ENCODE measurements at regions not wholly inside any gene's neighbourhood (a gene's known extent, or its start where the extent isn't known, plus 50 kb on each side); places are given as distances from the start of the nearest gene placed in this dataset.

- H3K36me3 ChIP-seq (ENCODE audit: insufficient read depth): no peaks in the 10 kb centered on the region
- no peaks in the 10 kb centered on the region for H4K20me1 ChIP-seq (ENCODE audit: insufficient read depth)
- TF ChIP-seq, protein P1, sequence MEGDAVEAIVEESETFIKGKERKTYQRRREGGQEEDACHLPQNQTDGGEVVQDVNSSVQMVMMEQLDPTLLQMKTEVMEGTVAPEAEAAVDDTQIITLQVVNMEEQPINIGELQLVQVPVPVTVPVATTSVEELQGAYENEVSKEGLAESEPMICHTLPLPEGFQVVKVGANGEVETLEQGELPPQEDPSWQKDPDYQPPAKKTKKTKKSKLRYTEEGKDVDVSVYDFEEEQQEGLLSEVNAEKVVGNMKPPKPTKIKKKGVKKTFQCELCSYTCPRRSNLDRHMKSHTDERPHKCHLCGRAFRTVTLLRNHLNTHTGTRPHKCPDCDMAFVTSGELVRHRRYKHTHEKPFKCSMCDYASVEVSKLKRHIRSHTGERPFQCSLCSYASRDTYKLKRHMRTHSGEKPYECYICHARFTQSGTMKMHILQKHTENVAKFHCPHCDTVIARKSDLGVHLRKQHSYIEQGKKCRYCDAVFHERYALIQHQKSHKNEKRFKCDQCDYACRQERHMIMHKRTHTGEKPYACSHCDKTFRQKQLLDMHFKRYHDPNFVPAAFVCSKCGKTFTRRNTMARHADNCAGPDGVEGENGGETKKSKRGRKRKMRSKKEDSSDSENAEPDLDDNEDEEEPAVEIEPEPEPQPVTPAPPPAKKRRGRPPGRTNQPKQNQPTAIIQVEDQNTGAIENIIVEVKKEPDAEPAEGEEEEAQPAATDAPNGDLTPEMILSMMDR (conservative IDR thresholded peaks at IDR 0.05; ENCODE audit: low read depth, low read length): no peak
- H3K4me2 ChIP-seq: no peak overlapping the region
- H3K4me3 ChIP-seq (IDR thresholded peaks at IDR 0.05; ENCODE audit: insufficient read depth, low read depth, low read length): no peak overlapping the region
- H3K79me2 ChIP-seq (ENCODE audit: insufficient read depth, low read depth): no peaks in the 10 kb centered on the region
- H3K4me1 ChIP-seq (ENCODE audit: low read depth, poor library complexity, severe bottlenecking): no peaks in the 10 kb centered on the region
- no peak overlapping the region for H2AFZ ChIP-seq (ENCODE audit: low read depth)
- H3K27me3 ChIP-seq (ENCODE audit: insufficient read depth, low read depth): no peaks in the 10 kb centered on the region
- H3K27ac ChIP-seq: no peak overlapping the region
- no peak overlapping the region for H3K9ac ChIP-seq
Measured at GRCh38 chr5:71806711-71807110, 87.6 kb downstream of the CARTPT start.

DNA sequence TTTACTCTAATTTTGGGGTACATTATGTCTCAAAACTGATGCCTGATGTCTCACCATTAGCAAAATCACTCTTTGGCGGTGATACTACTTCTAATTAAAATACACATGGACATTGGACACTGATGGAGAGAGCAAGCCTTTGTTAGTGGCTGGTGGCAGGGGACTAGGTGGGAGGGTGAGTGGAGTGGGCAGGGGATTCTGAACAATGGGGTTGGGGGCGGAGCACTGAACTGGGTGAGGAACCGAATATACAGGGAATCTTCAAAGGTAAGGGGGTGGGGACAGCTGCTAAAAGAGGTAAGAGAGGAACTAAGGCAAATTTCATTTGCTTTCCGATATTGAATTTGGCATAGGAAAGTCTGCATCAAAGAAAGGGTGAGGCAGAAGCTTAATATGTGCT, 88.8 kb downstream of the CARTPT start:
- no peaks in the 10 kb centered on the region for H3K27me3 ChIP-seq (ENCODE audit: insufficient read depth, low read depth)
- TF ChIP-seq, protein P1 (conservative IDR thresholded peaks at IDR 0.05; ENCODE audit: low read depth, low read length): no peak

GRCh38 chr5:71809446-71809845, 90.4 kb downstream of the CARTPT start:
- no peaks in the 10 kb centered on the region for H4K20me1 ChIP-seq (ENCODE audit: insufficient read depth)
- TF ChIP-seq, protein P1 (conservative IDR thresholded peaks at IDR 0.05; ENCODE audit: low read depth, low read length): no peak
- H3K4me3 ChIP-seq (IDR thresholded peaks at IDR 0.05; ENCODE audit: insufficient read depth, low read depth, low read length): no peak overlapping the region
- H3K4me2 ChIP-seq: no peak overlapping the region
- no peaks in the 10 kb centered on the region for H3K4me1 ChIP-seq (ENCODE audit: low read depth, poor library complexity, severe bottlenecking)
- no peak overlapping the region for H3K27ac ChIP-seq
- no peaks in the 10 kb centered on the region for H3K79me2 ChIP-seq (ENCODE audit: insufficient read depth, low read depth)
- H3K27me3 ChIP-seq (ENCODE audit: insufficient read depth, low read depth): no peaks in the 10 kb centered on the region
- H2AFZ ChIP-seq (ENCODE audit: low read depth): no peak overlapping the region
- no peak overlapping the region for H3K9ac ChIP-seq
- H3K36me3 ChIP-seq (ENCODE audit: insufficient read depth): no peaks in the 10 kb centered on the region

More for the DNA sequence above, 88.8 kb downstream of the CARTPT start:
- Histone ChIP-seq H4K20me1 (ENCODE audit: insufficient read depth) (no peaks in the 10 kb centered on the region), H3K36me3 (ENCODE audit: insufficient read depth) (no peaks in the 10 kb centered on the region), H3K9ac (no peak overlapping the region), H3K4me1 (ENCODE audit: low read depth, poor library complexity, severe bottlenecking) (no peaks in the 10 kb centered on the region), H3K27ac (no peak overlapping the region), H3K4me2 (no peak overlapping the region), H3K79me2 (ENCODE audit: insufficient read depth, low read depth) (no peaks in the 10 kb centered on the region), H3K4me3 (IDR thresholded peaks at IDR 0.05; ENCODE audit: insufficient read depth, low read depth, low read length) (no peak overlapping the region), H2AFZ (ENCODE audit: low read depth) (no peak overlapping the region)

DNA sequence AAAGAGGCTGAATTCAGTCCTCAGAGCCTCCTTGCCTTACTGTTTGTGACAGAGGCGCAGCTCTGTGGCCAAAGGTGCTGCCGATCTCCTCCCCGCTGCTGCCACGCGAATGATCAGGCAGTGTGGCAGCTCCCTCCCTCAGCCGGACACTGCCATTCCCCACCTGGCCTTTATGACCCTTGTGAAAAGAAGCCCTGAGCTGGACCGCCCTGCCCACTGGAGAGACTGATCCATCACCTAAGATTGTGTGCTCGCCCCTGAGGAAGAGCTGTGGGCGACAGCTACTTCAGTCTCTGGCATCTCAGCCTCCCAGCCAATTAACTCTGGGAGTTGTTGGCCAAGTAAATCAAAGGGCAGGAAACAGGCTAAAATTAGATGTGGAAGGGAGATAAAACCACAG, 90.9 kb downstream of the CARTPT start:
- Histone ChIP-seq H3K4me1 (ENCODE audit: low read depth, poor library complexity, severe bottlenecking) (no peaks in the 10 kb centered on the region), H4K20me1 (ENCODE audit: insufficient read depth) (no peaks in the 10 kb centered on the region), H3K36me3 (ENCODE audit: insufficient read depth) (no peaks in the 10 kb centered on the region), H3K4me2 (no peak overlapping the region), H3K27ac (no peak overlapping the region), H3K79me2 (ENCODE audit: insufficient read depth, low read depth) (no peaks in the 10 kb centered on the region), H3K9ac (no peak overlapping the region), H3K4me3 (IDR thresholded peaks at IDR 0.05; ENCODE audit: insufficient read depth, low read depth, low read length) (no peak overlapping the region), H3K27me3 (ENCODE audit: insufficient read depth, low read depth) (no peaks in the 10 kb centered on the region), H2AFZ (ENCODE audit: low read depth) (no peak overlapping the region)
- TF ChIP-seq, protein P1 (conservative IDR thresholded peaks at IDR 0.05; ENCODE audit: low read depth, low read length): no peak

Data from KMS-11 (cell line).